ENCODE measurements at regions not wholly inside any gene's neighbourhood (a gene's known extent, or its start where the extent isn't known, plus 50 kb on each side); places are given as distances from the start of the nearest gene placed in this dataset.

- Histone ChIP-seq H2AFZ (ENCODE audit: low read depth) (no peak overlapping the region), H4K20me1 (ENCODE audit: insufficient read depth) (no peaks in the 10 kb centered on the region), H3K9ac (no peak overlapping the region), H3K27me3 (ENCODE audit: insufficient read depth, low read depth) (no peaks in the 10 kb centered on the region; the same call in 1 of the 2 replicates), H3K79me2 (ENCODE audit: insufficient read depth, low read depth) (no peaks in the 10 kb centered on the region), H3K4me3 (IDR thresholded peaks at IDR 0.05; ENCODE audit: insufficient read depth, low read depth, low read length) (no peak overlapping the region), H3K4me2 (no peak overlapping the region), H3K4me1 (ENCODE audit: low read depth, poor library complexity, severe bottlenecking) (no peaks in the 10 kb centered on the region), H3K36me3 (ENCODE audit: insufficient read depth) (no peaks in the 10 kb centered on the region), H3K27ac (no peak overlapping the region)
- TF ChIP-seq, protein P1, sequence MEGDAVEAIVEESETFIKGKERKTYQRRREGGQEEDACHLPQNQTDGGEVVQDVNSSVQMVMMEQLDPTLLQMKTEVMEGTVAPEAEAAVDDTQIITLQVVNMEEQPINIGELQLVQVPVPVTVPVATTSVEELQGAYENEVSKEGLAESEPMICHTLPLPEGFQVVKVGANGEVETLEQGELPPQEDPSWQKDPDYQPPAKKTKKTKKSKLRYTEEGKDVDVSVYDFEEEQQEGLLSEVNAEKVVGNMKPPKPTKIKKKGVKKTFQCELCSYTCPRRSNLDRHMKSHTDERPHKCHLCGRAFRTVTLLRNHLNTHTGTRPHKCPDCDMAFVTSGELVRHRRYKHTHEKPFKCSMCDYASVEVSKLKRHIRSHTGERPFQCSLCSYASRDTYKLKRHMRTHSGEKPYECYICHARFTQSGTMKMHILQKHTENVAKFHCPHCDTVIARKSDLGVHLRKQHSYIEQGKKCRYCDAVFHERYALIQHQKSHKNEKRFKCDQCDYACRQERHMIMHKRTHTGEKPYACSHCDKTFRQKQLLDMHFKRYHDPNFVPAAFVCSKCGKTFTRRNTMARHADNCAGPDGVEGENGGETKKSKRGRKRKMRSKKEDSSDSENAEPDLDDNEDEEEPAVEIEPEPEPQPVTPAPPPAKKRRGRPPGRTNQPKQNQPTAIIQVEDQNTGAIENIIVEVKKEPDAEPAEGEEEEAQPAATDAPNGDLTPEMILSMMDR (conservative IDR thresholded peaks at IDR 0.05; ENCODE audit: low read depth, low read length): no peak
These were observed 109.1 kb upstream of the PEG3 start for GRCh38 chr19:56949626-56950025.

- no peaks in the 10 kb centered on the region for H3K36me3 ChIP-seq (ENCODE audit: insufficient read depth)
- H3K9ac ChIP-seq: no peak overlapping the region
- no peaks in the 10 kb centered on the region for H3K4me1 ChIP-seq (ENCODE audit: low read depth, poor library complexity, severe bottlenecking)
- no peaks in the 10 kb centered on the region for H4K20me1 ChIP-seq (ENCODE audit: insufficient read depth)
- TF ChIP-seq, protein P1 (conservative IDR thresholded peaks at IDR 0.05; ENCODE audit: low read depth, low read length): no peak
- H2AFZ ChIP-seq (ENCODE audit: low read depth): no peak overlapping the region
- H3K27ac ChIP-seq: no peak overlapping the region
- H3K79me2 ChIP-seq (ENCODE audit: insufficient read depth, low read depth): no peaks in the 10 kb centered on the region
- H3K4me3 ChIP-seq (IDR thresholded peaks at IDR 0.05; ENCODE audit: insufficient read depth, low read depth, low read length): no peak overlapping the region
- no peaks in the 10 kb centered on the region; the same call in 1 of the 2 replicates for H3K27me3 ChIP-seq (ENCODE audit: insufficient read depth, low read depth)
- H3K4me2 ChIP-seq: no peak overlapping the region
These were observed 111.1 kb upstream of the PEG3 start for GRCh38 chr19:56951672-56952071.

GRCh38 chr19:56953470-56953869 is 112.9 kb upstream of the PEG3 start:
- Histone ChIP-seq H2AFZ (ENCODE audit: low read depth) (no peak overlapping the region), H3K9ac (no peak overlapping the region), H3K36me3 (ENCODE audit: insufficient read depth) (no peaks in the 10 kb centered on the region), H3K27me3 (ENCODE audit: insufficient read depth, low read depth) (no peaks in the 10 kb centered on the region; the same call in 1 of the 2 replicates), H3K4me3 (IDR thresholded peaks at IDR 0.05; ENCODE audit: insufficient read depth, low read depth, low read length) (no peak overlapping the region), H4K20me1 (ENCODE audit: insufficient read depth) (no peaks in the 10 kb centered on the region), H3K79me2 (ENCODE audit: insufficient read depth, low read depth) (no peaks in the 10 kb centered on the region), H3K4me1 (ENCODE audit: low read depth, poor library complexity, severe bottlenecking) (no peaks in the 10 kb centered on the region), H3K4me2 (no peak overlapping the region), H3K27ac (no peak overlapping the region)
- TF ChIP-seq, protein P1 (conservative IDR thresholded peaks at IDR 0.05; ENCODE audit: low read depth, low read length): no peak

GRCh38 chr19:56955637-56956216 is 115.2 kb upstream of the PEG3 start:
- no peak overlapping the region for H3K9ac ChIP-seq
- no peaks in the 10 kb centered on the region for H4K20me1 ChIP-seq (ENCODE audit: insufficient read depth)
- H3K4me3 ChIP-seq (IDR thresholded peaks at IDR 0.05; ENCODE audit: insufficient read depth, low read depth, low read length): no peak overlapping the region
- no peaks in the 10 kb centered on the region for H3K4me1 ChIP-seq (ENCODE audit: low read depth, poor library complexity, severe bottlenecking)
- H3K4me2 ChIP-seq: no peak overlapping the region
- H3K27ac ChIP-seq: no peak overlapping the region
- H2AFZ ChIP-seq (ENCODE audit: low read depth): no peak overlapping the region
- no peaks in the 10 kb centered on the region for H3K36me3 ChIP-seq (ENCODE audit: insufficient read depth)
- no peaks in the 10 kb centered on the region for H3K27me3 ChIP-seq (ENCODE audit: insufficient read depth, low read depth)
- TF ChIP-seq, protein P1 (conservative IDR thresholded peaks at IDR 0.05; ENCODE audit: low read depth, low read length): no peak
- H3K79me2 ChIP-seq (ENCODE audit: insufficient read depth, low read depth): no peaks in the 10 kb centered on the region

All from KMS-11 (cell line).